OCI-LY7 (cell line): ENCODE measurements at regions not wholly inside any gene's neighbourhood (a gene's known extent, or its start where the extent isn't known, plus 50 kb on each side); places are given as distances from the start of the nearest gene placed in this dataset.

Experiments used
- BruUV-seq: library from RNA; stranded (reverse); fragments of 400-500 nt; replicated peaks from 2 replicates; lab custom pipeline; 2021; lab: Mats Ljungman, UMichigan
- CTCF ChIA-PET: fragments of 300-600 bp; sonication (Branson Sonifier 250); formaldehyde crosslinking; loops from one replicate; lab custom pipeline; 2022; ENCODE audit warnings: antibody characterized with exemption; ENCODE audit not compliant: unreplicated experiment; lab: Charles Lee
- POLR2A ChIA-PET: fragments of 300-600 bp; sonication (Branson Sonifier 250); formaldehyde crosslinking; loops from one replicate; lab custom pipeline; 2022; ENCODE audit warnings: antibody characterized with exemption; lab: Charles Lee
- DNase-seq: peaks from one replicate; pipeline ENCODE4 v3.0.0-alpha.2; 2015; ENCODE audit warnings: low spot score
- H2AFZ ChIP-seq: fragments of 200-600 bp; sonication (generic), shearing (Covaris generic); 2 replicates; pipeline ENCODE4 v1.6.1; 2014; ENCODE audit warnings: mild to moderate bottlenecking, antibody characterized with exemption, low read length, moderate library complexity
- H3K27ac ChIP-seq: fragments of 200-600 bp; sonication (generic); 2 replicates; pipeline ENCODE4 v1.5.1; 2014; ENCODE audit warnings: mixed run types, low read depth, mild to moderate bottlenecking, moderate library complexity, low read length, inconsistent platforms; ENCODE audit not compliant: poor library complexity, severe bottlenecking
- H3K36me3 ChIP-seq: fragments of 200-600 bp; sonication (generic); 2 replicates; pipeline ENCODE4 v1.6.1; 2014; ENCODE audit warnings: mild to moderate bottlenecking, antibody characterized with exemption, low read length, moderate library complexity, mixed read lengths; ENCODE audit not compliant: insufficient read depth
- H3K4me1 ChIP-seq: fragments of 200-600 bp; sonication (generic); 2 replicates; pipeline ENCODE4 v1.5.1; 2014; ENCODE audit warnings: mild to moderate bottlenecking, low read length; ENCODE audit not compliant: insufficient read depth, poor library complexity, severe bottlenecking
- H3K4me2 ChIP-seq: fragments of 200-600 bp; sonication (generic); 2 replicates; pipeline ENCODE4 v1.6.1; 2014; ENCODE audit warnings: mild to moderate bottlenecking, low read length
- H3K4me3 ChIP-seq: fragments of 200-600 bp; sonication (generic); 2 replicates; pipeline ENCODE4 v1.5.1; 2014; ENCODE audit warnings: mild to moderate bottlenecking, low read depth, low read length; ENCODE audit not compliant: poor library complexity, severe bottlenecking
- H3K79me2 ChIP-seq: fragments of 200-600 bp; sonication (generic); 2 replicates; pipeline ENCODE4 v1.6.1; 2016; ENCODE audit warnings: low read depth, mild to moderate bottlenecking, low read length, moderate library complexity, mixed read lengths; ENCODE audit not compliant: insufficient read depth
- H3K9me2 ChIP-seq: fragments of 200-600 bp; sonication (generic); 2 replicates; pipeline ENCODE4 v1.6.1; 2016; ENCODE audit warnings: mild to moderate bottlenecking, low read length, mixed read lengths; ENCODE audit not compliant: insufficient read depth
- H3K9me3 ChIP-seq: fragments of 200-600 bp; sonication (generic); 2 replicates; pipeline ENCODE4 v1.6.1; 2014; ENCODE audit warnings: mild to moderate bottlenecking, mixed run types, low read length, mixed read lengths
- H4K20me1 ChIP-seq: fragments of 200-600 bp; sonication (generic); 2 replicates; pipeline ENCODE4 v1.6.1; 2014; ENCODE audit warnings: mild to moderate bottlenecking, antibody characterized with exemption, low read length, moderate library complexity, mixed read lengths; ENCODE audit not compliant: insufficient read depth
- EZH2phosphoT487 ChIP-seq: fragments of 200-600 bp; sonication (generic); IDR thresholded peaks from 2 replicates; pipeline ENCODE4 v1.6.1; 2018; ENCODE audit warnings: low read depth, borderline replicate concordance, mild to moderate bottlenecking, mixed run types, antibody characterized with exemption, low read length, moderate library complexity, mixed read lengths
- intact Hi-C: fragments of 100-400 bp; cut with micrococcal nuclease; formaldehyde crosslinking; loops from one replicate; pipeline ENCODE4 v1.10.0; 2022; ENCODE audit not compliant: unreplicated experiment
- TF ChIP-seq, protein P1 (sequence below): fragments of 200-600 bp; sonication (generic); conservative IDR thresholded peaks from 2 replicates; pipeline ENCODE4 v1.5.1; 2014; ENCODE audit warnings: mild to moderate bottlenecking, antibody characterized with exemption, low read length, moderate library complexity, mixed read lengths

DNA sequence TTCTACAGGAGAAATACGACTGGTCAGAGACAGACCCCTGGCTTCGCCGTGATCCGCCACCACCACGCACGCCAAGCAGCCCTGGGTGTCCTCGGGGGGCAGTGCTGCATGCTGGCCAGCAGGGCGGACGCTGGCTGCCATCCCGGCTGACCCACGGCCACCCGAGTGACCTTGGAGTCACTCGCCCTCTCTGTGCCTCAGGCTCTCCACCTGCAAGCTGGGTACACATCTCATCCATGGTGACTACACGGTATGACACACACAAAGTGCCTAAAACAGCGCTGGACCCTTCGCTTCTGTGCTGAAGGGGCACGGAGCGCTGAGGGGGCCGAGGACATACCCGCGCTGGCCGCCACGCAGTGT, 62.0 kb upstream of the RNF32 start:
- no TSS peak for BruUV-seq
- Histone ChIP-seq H3K9me2 (no peaks in the 10 kb centered on the region), H3K9me3 (no peaks in the 10 kb centered on the region), H2AFZ (no peak overlapping the region), H4K20me1 (no peaks in the 10 kb centered on the region), H3K36me3 (no peaks in the 10 kb centered on the region), H3K4me3 (no peak overlapping the region), H3K79me2 (no peaks in the 10 kb centered on the region), H3K4me2 (no peak overlapping the region), H3K27ac (no peak overlapping the region), H3K4me1 (no peaks in the 10 kb centered on the region)
- TF ChIP-seq, protein P1, sequence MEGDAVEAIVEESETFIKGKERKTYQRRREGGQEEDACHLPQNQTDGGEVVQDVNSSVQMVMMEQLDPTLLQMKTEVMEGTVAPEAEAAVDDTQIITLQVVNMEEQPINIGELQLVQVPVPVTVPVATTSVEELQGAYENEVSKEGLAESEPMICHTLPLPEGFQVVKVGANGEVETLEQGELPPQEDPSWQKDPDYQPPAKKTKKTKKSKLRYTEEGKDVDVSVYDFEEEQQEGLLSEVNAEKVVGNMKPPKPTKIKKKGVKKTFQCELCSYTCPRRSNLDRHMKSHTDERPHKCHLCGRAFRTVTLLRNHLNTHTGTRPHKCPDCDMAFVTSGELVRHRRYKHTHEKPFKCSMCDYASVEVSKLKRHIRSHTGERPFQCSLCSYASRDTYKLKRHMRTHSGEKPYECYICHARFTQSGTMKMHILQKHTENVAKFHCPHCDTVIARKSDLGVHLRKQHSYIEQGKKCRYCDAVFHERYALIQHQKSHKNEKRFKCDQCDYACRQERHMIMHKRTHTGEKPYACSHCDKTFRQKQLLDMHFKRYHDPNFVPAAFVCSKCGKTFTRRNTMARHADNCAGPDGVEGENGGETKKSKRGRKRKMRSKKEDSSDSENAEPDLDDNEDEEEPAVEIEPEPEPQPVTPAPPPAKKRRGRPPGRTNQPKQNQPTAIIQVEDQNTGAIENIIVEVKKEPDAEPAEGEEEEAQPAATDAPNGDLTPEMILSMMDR, result no peak
- TF ChIP-seq EZH2phosphoT487, result no peak
- no peak for DNase-seq
- ChIA-PET CTCF (no interaction called here), POLR2A (no interaction called here)
- intact Hi-C loops, result no loop called here

DNA sequence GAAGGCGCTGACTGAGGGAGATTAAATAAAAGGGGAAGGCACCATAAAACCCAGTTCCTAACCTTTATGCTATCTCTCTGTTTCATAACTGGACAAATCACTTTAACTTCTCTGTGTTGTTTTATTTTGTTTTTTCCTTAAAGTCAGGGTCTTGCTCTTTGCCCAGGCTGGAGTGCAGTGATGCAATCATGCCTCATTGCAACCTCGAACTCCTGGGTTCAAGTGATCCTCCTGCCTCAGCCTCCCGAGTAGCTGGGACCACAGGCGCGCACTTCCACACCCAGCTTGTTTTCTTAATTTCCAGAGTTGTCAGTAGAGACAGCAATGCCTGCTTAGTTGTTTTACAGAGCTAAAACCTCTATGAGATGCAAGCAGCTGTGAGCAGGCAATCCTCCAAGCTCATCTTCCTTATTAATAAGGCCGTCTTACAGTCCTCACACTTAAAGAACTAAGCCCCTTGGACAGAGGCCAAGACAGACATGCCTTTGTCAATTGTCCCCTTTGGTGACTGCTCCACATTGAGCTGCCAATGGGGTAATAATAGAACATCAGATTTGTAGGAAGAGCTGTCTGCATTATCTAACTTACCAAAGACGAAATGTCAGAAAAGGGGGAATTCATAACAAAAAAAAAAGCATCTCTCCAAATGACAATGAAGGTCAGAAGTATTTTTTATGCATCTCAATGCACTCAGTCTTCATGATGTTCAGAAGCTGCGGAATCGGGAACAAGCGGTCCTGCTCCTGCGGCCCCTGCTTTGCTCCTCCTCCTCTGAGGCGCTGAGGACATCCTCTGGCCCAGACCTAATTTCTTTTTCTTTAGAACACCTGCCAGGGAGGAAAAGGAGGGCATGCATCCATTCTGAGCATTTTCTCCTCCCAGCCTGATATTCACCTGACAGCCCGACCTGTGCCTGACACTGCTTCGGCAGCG, 62.7 kb upstream of the RNF32 start:
- no peak overlapping the region for H3K4me3 ChIP-seq
- ChIA-PET CTCF (no interaction called here), POLR2A (no interaction called here)
- no peak overlapping the region for H3K4me2 ChIP-seq
- H4K20me1 ChIP-seq, result no peaks in the 10 kb centered on the region
- no peak overlapping the region for H2AFZ ChIP-seq
- H3K4me1 ChIP-seq, result no peaks in the 10 kb centered on the region
- TF ChIP-seq, protein P1, result no peak
- no peak for TF ChIP-seq EZH2phosphoT487
- no peaks in the 10 kb centered on the region for H3K9me3 ChIP-seq
- no TSS peak for BruUV-seq
- no peak for DNase-seq
- no peaks in the 10 kb centered on the region for H3K36me3 ChIP-seq
- no peak overlapping the region for H3K27ac ChIP-seq
- no peaks in the 10 kb centered on the region for H3K9me2 ChIP-seq
- no peaks in the 10 kb centered on the region for H3K79me2 ChIP-seq
- intact Hi-C loops, result no loop called here
